ENCODE measurements at regions not wholly inside any gene's neighbourhood (a gene's known extent, or its start where the extent isn't known, plus 50 kb on each side); places are given as distances from the start of the nearest gene placed in this dataset.

DNA sequence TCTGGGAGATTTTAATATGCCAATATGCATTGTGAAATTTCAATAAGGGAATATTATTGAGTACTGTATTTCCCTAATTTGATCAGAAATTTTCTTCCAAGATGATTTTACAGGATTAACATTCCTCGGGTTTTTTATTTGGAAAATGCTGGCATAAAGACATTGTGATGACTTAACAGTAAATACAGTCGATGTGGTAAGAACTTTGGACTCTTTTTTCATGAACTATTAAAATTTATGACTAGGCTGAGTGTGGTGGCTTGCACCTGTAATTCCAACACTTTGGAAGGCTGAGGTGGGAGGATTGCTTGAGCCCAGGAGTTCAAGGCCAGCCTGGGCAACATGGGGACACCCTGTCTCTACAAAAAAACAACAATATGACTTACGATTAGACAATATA, 197.1 kb upstream of the RASSF8 start:
- Histone ChIP-seq H2BK120ac (ENCODE audit: low read depth, low read length, poor library complexity, severe bottlenecking) (no peak overlapping the region), H3K23me2 (ENCODE audit: insufficient read length, low read depth, low read length, poor library complexity, severe bottlenecking) (no peaks in the 10 kb centered on the region), H2BK20ac (ENCODE audit: low read depth, low read length, poor library complexity, severe bottlenecking) (no peak overlapping the region), H2BK5ac (ENCODE audit: insufficient read length, low read length) (no peak overlapping the region), H3K18ac (ENCODE audit: insufficient read length, low read depth, low read length) (no peak overlapping the region), H3K4me1 (ENCODE audit: insufficient read depth, low read length) (no peaks in the 10 kb centered on the region), H4K8ac (replicated peaks; ENCODE audit: insufficient read length, low read depth, low read length) (no peak overlapping the region), H3K4ac (ENCODE audit: low read depth, low read length) (no peak overlapping the region), H3K79me1 (ENCODE audit: insufficient read depth, low read depth, low read length, poor library complexity, severe bottlenecking) (no peaks in the 10 kb centered on the region), H3K79me2 (ENCODE audit: insufficient read depth, low read length) (no peaks in the 10 kb centered on the region), H3K56ac (ENCODE audit: insufficient read length, low read depth, low read length) (no peak overlapping the region), H3K4me2 (ENCODE audit: insufficient read depth, insufficient read length, low read length) (no peak overlapping the region), H3K27ac (ENCODE audit: insufficient read length, low read depth, low read length) (no peak overlapping the region), H2BK12ac (ENCODE audit: insufficient read length, low read depth, low read length) (no peak overlapping the region), H3T11ph (ENCODE audit: low read length) (no peak overlapping the region), H2AK5ac (ENCODE audit: insufficient read length, low read length) (no peak overlapping the region), H3K14ac (ENCODE audit: insufficient read depth, low read length) (no peak overlapping the region), H3K27me3 (ENCODE audit: insufficient read depth, low read length) (no peaks in the 10 kb centered on the region), H2AFZ (ENCODE audit: low read length) (no peak overlapping the region), H4K5ac (ENCODE audit: insufficient read length, low read depth, low read length) (no peak overlapping the region), H3K23ac (ENCODE audit: insufficient read length, low read depth, low read length) (no peak overlapping the region), H4K91ac (ENCODE audit: insufficient read length, low read depth, low read length) (no peak overlapping the region), H3K9me3 (ENCODE audit: control insufficient read depth, low read depth, low read length) (no peaks in the 10 kb centered on the region), H2BK15ac (ENCODE audit: low read depth, low read length) (no peak overlapping the region), H4K20me1 (ENCODE audit: control insufficient read depth, insufficient read depth, insufficient read length) (no peaks in the 10 kb centered on the region), H3K9ac (ENCODE audit: extremely low read depth, insufficient read length, low read length) (no peak overlapping the region)
- no CpG with 5 or more reads among the region's 3 CpGs for WGBS (ENCODE audit: extremely low coverage, insufficient read length, low lambda C conversion rate)
- DNase-seq = no peak
- H3K27ac Mint-ChIP-seq = no peak overlapping the region
- H3K27me3 Mint-ChIP-seq (ENCODE audit: low read depth) = no peaks in the 10 kb centered on the region
- no peaks in the 10 kb centered on the region for H3K36me3 Mint-ChIP-seq (ENCODE audit: insufficient read depth in 1 of 3, low read depth in 3 of 3)
- no peak overlapping the region for H3K4me3 Mint-ChIP-seq
- H3K4me1 Mint-ChIP-seq = no peaks in the 10 kb centered on the region
- no peak for TF ChIP-seq CTCF (conservative IDR thresholded peaks at IDR 0.05)
- H3K9me3 Mint-ChIP-seq = no peaks in the 10 kb centered on the region
